Heart right ventricle (tissue), 16 donors: ENCODE measurements at regions not wholly inside any gene's neighbourhood (a gene's known extent, or its start where the extent isn't known, plus 50 kb on each side); places are given as distances from the start of the nearest gene placed in this dataset.
A peak's percentile ranks its signal among the peaks of the same experiment; 100 is the strongest.

Experiments used
- ATAC-seq, 8 donors: fragments of 200-7000 bp; cut with Tn5 transposase; one replicate each; pipeline ENCODE4 v1.9.1; 2020; ENCODE audit warnings: mild to moderate bottlenecking in 8 of 8, moderate library complexity in 8 of 8, moderate number of reproducible peaks in 1 of 8
- DNase-seq, 2 donors: peaks; one replicate each; pipeline ENCODE4 v3.0.0-alpha.2; 2020
- H3K27ac ChIP-seq, 10 donors: fragments of 200-600 bp; sonication (generic) in 2 of 10; one replicate each; pipeline versions ENCODE4 v1.5.0 to v1.8.0; 2020 to 2022; ENCODE audit warnings: mild to moderate bottlenecking in 3 of 10
- H3K27me3 ChIP-seq, 7 donors: fragments of 200-600 bp; one replicate each; pipeline ENCODE4 v1.8.0; 2021 to 2022; ENCODE audit warnings: mild to moderate bottlenecking in 2 of 7
- H3K36me3 ChIP-seq, 9 donors: fragments of 200-600 bp; sonication (generic) in 1 of 9; one replicate each; pipeline versions ENCODE4 v1.5.0 to v1.8.0; 2020 to 2022; ENCODE audit warnings: mild to moderate bottlenecking in 2 of 9
- H3K4me1 ChIP-seq, 9 donors: fragments of 200-600 bp; sonication (generic) in 1 of 9; one replicate each; pipeline versions ENCODE4 v1.5.0 to v1.8.0; 2020 to 2022; ENCODE audit warnings: mild to moderate bottlenecking in 4 of 9
- H3K4me3 ChIP-seq, 10 donors: fragments of 200-600 bp; sonication (generic) in 2 of 10; one replicate each; pipeline versions ENCODE4 v1.5.0 to v1.8.0; 2020 to 2022; ENCODE audit warnings: mild to moderate bottlenecking in 7 of 10, moderate library complexity in 2 of 10
- H3K9me3 ChIP-seq, 11 donors: fragments of 200-600 bp in 10 of 11; sonication (generic) in 2 of 11; one replicate each; pipeline versions ENCODE4 v1.5.0 to v1.8.0; 2013 to 2022; ENCODE audit warnings: mild to moderate bottlenecking in 2 of 11, control low read depth in 1 of 11, moderate library complexity in 1 of 11
- WGBS, 2 donors: extraction: QIAGEN DNeasy Blood & Tissue Kit; methylation state at CpG; one replicate each; pipeline ENCODE4 v1.1.7; 2013; ENCODE audit warnings: inconsistent platforms in 1 of 2; 5-methylcytosine and 5-hydroxymethylcytosine counted together
- intact Hi-C, 10 donors: fragments of 100-400 bp; cut with DNase I; formaldehyde crosslinking; loops; one replicate each; pipeline versions ENCODE4 v1.11.1 to v1.14.2; 2022
- TF ChIP-seq, protein P1 (sequence below), 9 donors: fragments of 200-600 bp; sonication (generic) in 2 of 9; IDR thresholded peaks; one replicate each; pipeline versions ENCODE4 v1.5.0 to v1.8.0; 2021 to 2022; ENCODE audit warnings: antibody characterized with exemption in 9 of 9, mild to moderate bottlenecking in 5 of 9, moderate library complexity in 1 of 9
- donor health status: Arrhythmogenic right ventricular cardiomyopathy.
- donor health status: ischemic (EF 13 %, LVEDD 7.1; RV severe dilation, severe dysfunction).
- donor health status: healthy with polysubstance abuse.
- donor health status: DM: no; HTN: yes; CAD: no.
- donor health status: DM: no; HTN: no; CAD: no.
- donor health status: ischemic (EF 25% LVEDD 6.9; RV normal size, moderate dysfunction).
- donor health status: ischemic (EF 25% LVEDD 5.7; RV mildly dilated, moderate dysfunction).
- donor health status: healthy.
- donor health status: DM: yes; HTN: yes; CAD: no.
- donor health status: Ischemic cardiomyopathy.
- donor health status: ischemic (EF 35%, LVEDD 5.7; RV mildly dilated, moderate dysfunction).
- donor health status: nonischemic (EF 11% LVEDD 7.7; RV severe dilation, severe dysfunction).
- donor health status: DM: yes; HTN: yes; CAD: no.
- donor health status: PGD.
- donor health status: ischemic (EF 29% LVEDD 5.4; RV normal size, mild dysfunction).
- donor health status: nonischemic (EF 23%, LVEDD 6.1; RV moderate dilation, normal function).

GRCh38 chr20:17807651-17808050 lies 107.9 kb downstream of the BANF2 start:
- intact Hi-C loops, result loop anchor here in 5 of 10 donors (1.0 to 10.0 kb wide), 6 partner anchors 27 to 125 kb away; partner anchors contain the start of gene RRBP1 (in 2 of the 5)
- WGBS, 2 donors, result 42 to 49% methylated on average over 2 of the region's 2 CpGs

GRCh38 chr20:17806739-17807441 lies 107.1 kb downstream of the BANF2 start:
- H3K4me3 ChIP-seq, result peak overlapping the region in 4 of 10 donors; percentile 12 to 31 (median 14)
- peak; percentile 92 to 96 (median 92) for ATAC-seq
- WGBS, 2 donors, result 20 to 21% methylated on average over 26 of the region's 26 CpGs
- intact Hi-C loops, result loop anchor here in 5 of 10 donors (1.0 to 10.0 kb wide), 7 partner anchors 27 to 125 kb away; partner anchors contain the start of gene RRBP1 (in 2 of the 5)
- DNase-seq, result peak; percentile 83 to 88
- H3K27me3 ChIP-seq, result no peaks in the 10 kb centered on the region
- H3K9me3 ChIP-seq, result no peaks in the 10 kb centered on the region
- peak overlapping the region; percentile 3 to 90 (median 76) for H3K27ac ChIP-seq
- peaks cover 8 to 58% (median 43%) of the 10 kb centered on the region in 9 donors for H3K4me1 ChIP-seq
- no peaks in the 10 kb centered on the region for H3K36me3 ChIP-seq
- TF ChIP-seq, protein P1, sequence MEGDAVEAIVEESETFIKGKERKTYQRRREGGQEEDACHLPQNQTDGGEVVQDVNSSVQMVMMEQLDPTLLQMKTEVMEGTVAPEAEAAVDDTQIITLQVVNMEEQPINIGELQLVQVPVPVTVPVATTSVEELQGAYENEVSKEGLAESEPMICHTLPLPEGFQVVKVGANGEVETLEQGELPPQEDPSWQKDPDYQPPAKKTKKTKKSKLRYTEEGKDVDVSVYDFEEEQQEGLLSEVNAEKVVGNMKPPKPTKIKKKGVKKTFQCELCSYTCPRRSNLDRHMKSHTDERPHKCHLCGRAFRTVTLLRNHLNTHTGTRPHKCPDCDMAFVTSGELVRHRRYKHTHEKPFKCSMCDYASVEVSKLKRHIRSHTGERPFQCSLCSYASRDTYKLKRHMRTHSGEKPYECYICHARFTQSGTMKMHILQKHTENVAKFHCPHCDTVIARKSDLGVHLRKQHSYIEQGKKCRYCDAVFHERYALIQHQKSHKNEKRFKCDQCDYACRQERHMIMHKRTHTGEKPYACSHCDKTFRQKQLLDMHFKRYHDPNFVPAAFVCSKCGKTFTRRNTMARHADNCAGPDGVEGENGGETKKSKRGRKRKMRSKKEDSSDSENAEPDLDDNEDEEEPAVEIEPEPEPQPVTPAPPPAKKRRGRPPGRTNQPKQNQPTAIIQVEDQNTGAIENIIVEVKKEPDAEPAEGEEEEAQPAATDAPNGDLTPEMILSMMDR (IDR thresholded peaks at IDR 0.05), result peak in 3 of 9 donors; percentile 8 to 22 (median 17)

More at GRCh38 chr20:17807651-17808050, 107.9 kb downstream of the BANF2 start:
- peak overlapping the region in 9 of 10 donors; percentile 3 to 90 (median 76) for H3K27ac ChIP-seq
- DNase-seq (no peak), ATAC-seq (no peak)
- H3K4me3 ChIP-seq, result no peak overlapping the region
- H3K27me3 ChIP-seq, result no peaks in the 10 kb centered on the region
- H3K4me1 ChIP-seq, result peaks cover 8 to 58% (median 43%) of the 10 kb centered on the region in 9 donors
- no peaks in the 10 kb centered on the region for H3K36me3 ChIP-seq
- TF ChIP-seq, protein P1 (IDR thresholded peaks at IDR 0.05), result no peak
- no peaks in the 10 kb centered on the region for H3K9me3 ChIP-seq

DNA sequence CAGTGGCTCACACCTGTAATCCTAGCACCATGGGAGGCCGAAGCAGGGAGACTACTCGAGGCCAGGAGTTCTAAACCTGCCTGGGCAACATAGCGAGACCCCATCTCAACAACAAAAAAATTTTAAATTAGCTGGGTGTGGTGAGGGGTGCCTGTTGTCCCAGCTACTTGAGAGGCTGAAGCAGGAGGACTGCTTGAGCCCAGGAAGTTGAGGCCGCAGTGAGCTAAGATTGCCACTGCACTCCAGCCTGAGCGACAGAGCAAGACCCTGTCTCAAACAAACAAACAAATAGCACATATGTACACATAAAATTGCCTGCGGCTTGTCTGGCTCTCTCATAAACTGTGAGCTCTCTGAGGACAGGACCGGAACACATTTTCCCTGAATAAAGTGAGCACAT lies 106.3 kb downstream of the BANF2 start:
- 84 to 88% methylated on average over 7 of the region's 7 CpGs for WGBS, 2 donors
- TF ChIP-seq, protein P1 (IDR thresholded peaks at IDR 0.05), result no peak
- peaks cover 8 to 58% (median 43%) of the 10 kb centered on the region in 9 donors for H3K4me1 ChIP-seq
- peak overlapping the region; percentile 3 to 90 (median 76) for H3K27ac ChIP-seq
- H3K27me3 ChIP-seq, result no peaks in the 10 kb centered on the region
- H3K36me3 ChIP-seq, result no peaks in the 10 kb centered on the region
- no peak for ATAC-seq
- H3K9me3 ChIP-seq, result no peaks in the 10 kb centered on the region
- H3K4me3 ChIP-seq, result peak overlapping the region in 2 of 10 donors; percentile 14 to 31
- intact Hi-C loops, result loop anchor here in 4 of 10 donors (1.0 to 10.0 kb wide), 6 partner anchors 36 to 124 kb away; partner anchors contain the start of gene RRBP1 (in 2 of the 4)
- DNase-seq, result no peak

GRCh38 chr20:17803765-17804164 lies 104.0 kb downstream of the BANF2 start:
- intact Hi-C loops, result loop anchor here in 1 of 10 donors (10.0 kb wide), 1 partner anchor 91 kb away; no protein-coding TSS in a partner anchor
- H3K4me1 ChIP-seq, result peaks cover 8 to 39% (median 29%) of the 10 kb centered on the region in 9 donors
- peaks cover 0 to 9% (median 0%) of the 10 kb centered on the region in 11 donors for H3K9me3 ChIP-seq
- no peak for DNase-seq
- no peaks in the 10 kb centered on the region for H3K36me3 ChIP-seq
- H3K27ac ChIP-seq, result no peak overlapping the region
- H3K27me3 ChIP-seq, result no peaks in the 10 kb centered on the region
- TF ChIP-seq, protein P1 (IDR thresholded peaks at IDR 0.05), result no peak
- 64 to 82% methylated on average over 2 of the region's 2 CpGs for WGBS, 2 donors
- H3K4me3 ChIP-seq, result no peak overlapping the region
- peak in 1 of 8 donors; percentile 28 for ATAC-seq
